Stimulated activated CD4-positive, alpha-beta T cell treated with anti-CD3 and anti-CD28 coated beads, Interleukin-4, amount 100 ng/mL, for 4 hours (primary cell): ENCODE measurements at regions not wholly inside any gene's neighbourhood (a gene's known extent, or its start where the extent isn't known, plus 50 kb on each side); places are given as distances from the start of the nearest gene placed in this dataset.
"Not testable (repeated sequence)": the region's sequence is repeated elsewhere in the genome, so short reads cannot be mapped to it uniquely, and the experiment has no call there.

ENCODE experiments used
- DNase-seq, 2 experiments: peaks; one replicate each; pipeline ENCODE4 v3.0.0-alpha.2; 2020

DNA sequence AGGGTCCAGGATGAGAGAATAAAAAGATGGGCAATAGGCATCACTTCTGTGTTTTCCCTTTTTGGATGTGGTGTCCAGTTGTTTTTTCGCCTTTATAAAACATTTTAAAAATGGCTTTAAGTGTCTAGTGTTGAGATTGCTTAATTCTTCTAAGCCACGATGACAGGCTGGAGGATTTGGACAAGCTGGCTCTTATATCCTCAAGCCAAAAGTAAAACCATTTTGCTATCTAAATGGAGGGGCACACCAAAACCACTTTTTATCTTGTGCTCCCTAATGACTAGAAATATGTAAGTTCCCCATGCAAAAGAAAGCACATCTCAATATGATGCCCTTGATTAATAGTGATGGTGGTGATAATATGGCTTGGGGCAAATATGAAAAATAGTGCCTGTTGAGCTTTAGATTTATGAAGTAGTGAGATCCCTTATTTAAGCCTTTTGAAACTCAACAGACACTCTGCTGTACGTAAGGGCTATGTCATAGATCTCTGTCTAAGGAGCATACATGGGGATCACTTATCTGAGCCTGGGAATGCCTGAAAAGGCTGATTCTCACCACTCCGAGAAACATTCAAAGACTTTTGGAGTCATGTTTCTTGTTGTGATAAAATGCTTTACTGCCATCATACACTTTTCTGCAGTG lies 185.5 kb downstream of the KCNS3 start:
- DNase-seq, result no peak

GRCh38 chr2:18062892-18063291 lies 184.4 kb downstream of the KCNS3 start:
- DNase-seq, result no peak

DNA sequence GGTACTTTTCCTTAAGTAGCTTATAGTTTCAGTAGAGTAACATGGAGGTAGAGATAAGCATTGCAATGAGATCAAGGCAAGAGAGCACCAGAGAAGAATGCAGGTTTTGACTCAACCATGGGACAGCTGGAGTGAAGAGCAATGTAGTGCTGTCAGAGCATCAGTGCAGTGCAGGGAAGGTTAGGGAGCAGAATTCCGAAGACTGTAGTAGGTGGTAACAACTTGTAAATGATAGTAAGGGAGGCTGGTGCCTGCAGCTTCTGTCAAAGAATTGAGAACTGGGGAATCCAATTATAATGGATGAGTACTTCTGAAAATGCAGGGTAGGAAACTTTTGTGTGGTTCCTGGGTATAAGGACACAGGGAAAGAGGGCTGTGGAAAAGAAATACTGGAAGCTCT lies 183.2 kb downstream of the KCNS3 start:
- no peak for DNase-seq

DNA sequence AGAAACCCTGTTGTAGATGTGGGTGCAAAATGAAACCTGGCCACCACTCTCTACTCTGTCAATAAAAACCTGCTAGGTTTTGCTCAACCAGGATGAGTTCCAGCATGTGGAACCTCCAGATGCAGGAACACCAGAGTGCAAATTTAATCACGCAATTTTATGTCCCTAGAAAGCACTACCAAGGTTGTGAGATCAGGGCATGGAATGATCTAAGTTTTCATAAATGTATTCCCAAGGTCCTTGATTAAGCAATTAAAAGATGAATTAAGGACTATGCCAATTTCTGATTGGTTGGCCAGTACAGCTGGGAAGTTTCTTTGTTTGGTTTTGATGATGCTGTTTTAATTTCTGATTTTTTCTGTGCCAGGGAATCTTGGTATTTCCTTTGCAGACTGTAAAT lies 179.2 kb downstream of the KCNS3 start:
- no peak for DNase-seq

GRCh38 chr2:18055290-18055689 lies 176.8 kb downstream of the KCNS3 start:
- DNase-seq, result no peak

DNA sequence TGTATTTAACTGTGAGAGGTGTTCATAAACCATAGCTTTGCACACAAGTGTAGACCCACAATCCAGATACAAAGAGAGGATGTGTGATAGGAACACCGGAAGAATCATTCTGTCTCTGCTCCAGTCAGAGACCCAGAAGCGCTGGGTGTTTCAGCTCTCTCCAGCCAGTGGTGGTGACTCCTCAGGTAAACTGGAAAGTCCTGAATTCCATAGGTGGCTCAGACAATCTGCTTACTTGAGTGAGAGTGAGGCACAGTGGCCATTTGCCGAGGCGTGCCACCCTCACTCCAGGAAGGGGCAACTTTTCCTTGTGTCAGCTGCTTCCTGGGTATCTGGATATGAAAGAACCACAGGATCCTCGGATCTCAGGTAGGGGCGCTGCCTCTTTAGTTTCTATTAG lies 171.5 kb downstream of the KCNS3 start:
- DNase-seq, result no peak

GRCh38 chr2:18049325-18049724 lies 170.9 kb downstream of the KCNS3 start:
- no peak for DNase-seq

DNA sequence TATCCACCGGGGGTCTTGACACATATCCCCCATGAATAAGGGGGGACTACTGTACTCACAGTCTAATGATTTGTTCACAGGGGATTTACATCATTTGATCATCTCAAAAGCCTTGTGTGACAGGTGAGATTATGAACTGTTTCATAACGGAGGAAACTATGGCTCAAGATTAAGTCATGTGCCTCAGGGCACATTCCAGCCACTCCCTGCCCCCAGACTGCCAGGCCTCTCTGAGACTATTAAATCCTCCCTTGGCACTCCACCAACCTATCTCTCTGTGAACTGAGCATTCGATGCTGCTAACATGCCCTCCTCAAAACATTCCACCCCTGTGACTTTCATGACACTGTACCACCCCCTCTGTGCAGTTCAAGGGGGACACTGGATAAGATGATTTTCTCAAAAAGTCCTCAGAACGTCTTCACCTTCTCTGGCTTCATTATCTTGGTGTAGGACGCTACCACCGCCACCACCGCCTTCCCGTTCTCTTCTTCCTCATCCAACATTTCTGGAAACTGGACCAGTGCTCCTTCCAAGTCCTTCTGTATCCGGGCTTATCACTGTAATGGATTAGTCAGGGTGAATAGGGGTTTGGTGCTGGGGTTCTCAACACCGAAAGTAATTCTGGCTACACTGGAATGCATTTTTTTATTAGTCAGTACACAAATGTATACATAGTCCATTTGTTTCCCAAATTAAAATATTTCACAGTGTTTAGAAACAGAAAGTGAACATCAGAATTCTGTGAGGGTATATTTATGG lies 169.6 kb downstream of the KCNS3 start:
- no peak for DNase-seq

GRCh38 chr2:18047213-18047611 lies 168.7 kb downstream of the KCNS3 start:
- no peak for DNase-seq

GRCh38 chr2:18046558-18047212 lies 168.2 kb downstream of the KCNS3 start:
- no peak for DNase-seq

DNA sequence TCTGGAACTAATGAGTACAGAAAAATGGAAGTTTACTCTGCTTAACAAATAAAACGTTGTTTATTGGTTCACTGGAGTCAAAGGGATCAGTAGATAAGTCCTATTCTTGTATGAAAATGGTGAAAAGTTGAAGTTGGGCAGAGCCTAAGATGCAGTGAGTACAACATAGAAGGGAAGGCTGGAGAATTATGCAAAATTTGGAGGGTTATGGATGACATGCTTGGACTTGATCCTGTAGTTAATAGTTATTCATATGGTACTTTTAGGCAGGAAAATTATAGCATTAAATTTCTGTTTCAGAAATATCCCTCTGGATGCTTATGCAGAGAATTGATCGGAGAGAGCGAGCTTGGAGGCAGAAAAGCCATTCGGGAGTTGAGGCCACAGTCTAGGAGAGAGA lies 167.6 kb downstream of the KCNS3 start:
- no peak for DNase-seq

DNA sequence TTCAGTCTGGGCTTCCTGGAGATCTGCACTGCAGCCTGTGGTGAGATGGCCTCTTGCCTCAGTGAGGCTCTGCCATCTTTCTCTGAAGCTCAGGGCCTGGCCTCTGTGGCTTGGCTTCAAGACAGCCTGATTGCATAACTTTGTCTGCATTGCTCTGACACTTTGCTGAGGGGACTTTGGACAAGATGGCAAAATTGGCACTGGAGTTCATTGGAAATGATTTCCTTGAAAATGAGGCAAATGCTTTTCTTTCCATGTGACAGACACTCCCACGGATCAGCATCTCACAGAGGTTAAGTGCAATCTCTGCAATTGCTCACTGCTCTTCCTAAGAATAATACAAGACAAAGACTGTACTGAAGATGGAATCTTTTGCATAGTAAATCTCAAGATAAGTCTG lies 166.8 kb downstream of the KCNS3 start:
- no peak for DNase-seq

- DNase-seq, result not testable (repeated sequence)
These were observed 138.9 kb downstream of the KCNS3 start for GRCh38 chr2:18017381-18017780.

GRCh38 chr2:18009891-18010290 lies 131.4 kb downstream of the KCNS3 start:
- no peak for DNase-seq

DNA sequence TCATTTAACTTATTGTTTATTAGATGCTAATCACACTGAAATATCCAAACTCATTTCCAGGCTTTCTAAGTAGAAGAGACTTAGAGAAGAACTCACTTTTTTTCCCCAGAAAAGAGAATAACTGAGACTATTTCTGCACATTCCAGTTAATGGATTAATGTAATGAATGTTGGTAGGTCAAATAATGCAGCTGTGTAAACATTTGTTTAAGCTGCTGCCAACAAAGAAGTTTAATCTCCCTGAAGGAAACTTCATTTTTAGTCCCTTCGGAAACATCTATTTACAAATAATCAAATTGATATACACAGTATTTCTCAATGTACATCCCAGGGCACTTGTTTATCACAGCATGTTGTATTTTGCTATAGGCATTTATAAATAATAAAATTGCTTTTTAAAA lies 126.9 kb downstream of the KCNS3 start:
- no peak for DNase-seq

- no peak for DNase-seq
These were observed 123.2 kb downstream of the KCNS3 start for GRCh38 chr2:18001671-18002070.

GRCh38 chr2:17996978-17997377 lies 118.5 kb downstream of the KCNS3 start:
- DNase-seq, result no peak

DNA sequence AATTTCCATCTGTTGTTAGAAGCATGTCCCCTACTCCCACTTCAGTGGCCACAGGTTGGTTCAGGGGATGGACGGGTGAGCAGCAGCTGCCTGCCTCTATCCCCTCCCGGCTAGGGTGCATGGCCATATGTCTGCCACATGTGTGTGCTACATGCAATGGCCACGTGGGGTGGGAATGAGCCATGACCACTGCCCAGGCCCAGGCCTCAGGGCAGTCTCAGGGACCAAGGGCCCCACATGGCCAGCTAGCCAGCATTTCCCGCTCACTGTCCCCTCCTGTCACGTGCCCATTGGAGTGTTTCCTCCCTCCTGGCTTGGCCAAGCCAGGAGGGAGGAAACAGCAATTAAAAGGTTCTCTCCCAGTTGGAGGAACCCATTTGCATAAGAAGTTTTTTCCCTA lies 117.1 kb downstream of the KCNS3 start:
- DNase-seq, result no peak
